CD4-positive, alpha-beta T cell (primary cell): ENCODE measurements at regions not wholly inside any gene's neighbourhood (a gene's known extent, or its start where the extent isn't known, plus 50 kb on each side); places are given as distances from the start of the nearest gene placed in this dataset.

Experiments
- ATAC-seq: fragments of 200-7000 bp; cut with Tn5 transposase; one replicate; pipeline ENCODE4 v1.10.0; 2022; ENCODE audit warnings: mild to moderate bottlenecking; ENCODE audit not compliant: poor library complexity
- CTCF ChIA-PET: fragments of 350-600 bp; sonication (Branson Sonifier 250); formaldehyde crosslinking; loops from one replicate; lab custom pipeline; 2021; ENCODE audit warnings: antibody characterized with exemption, inconsistent platforms; lab: Charles Lee
- POLR2A ChIA-PET: fragments of 350-600 bp; sonication (Branson Sonifier 250); formaldehyde crosslinking; loops from one replicate; lab custom pipeline; 2021; ENCODE audit warnings: antibody characterized with exemption, inconsistent platforms; lab: Charles Lee
- DNase-seq, 14 experiments: peaks; one replicate each; pipeline ENCODE4 v3.0.0-alpha.2; 2013 to 2020; ENCODE audit warnings: mixed read lengths in 2 of 14
- H3K27ac ChIP-seq, 2 donors: one replicate each; pipeline versions ENCODE4 v1.5.1 to v1.7.0; 2013; ENCODE audit warnings: low read length in 2 of 2, low read depth in 1 of 2, mild to moderate bottlenecking in 1 of 2
- H3K27me3 ChIP-seq, 2 experiments: 1 replicate in 1 of 2; 2 replicates in 1 of 2; pipeline versions ENCODE4 v1.6.1 to v1.7.0; 2013; ENCODE audit warnings: low read length in 2 of 2, control low read depth in 1 of 2, mild to moderate bottlenecking in 1 of 2, moderate library complexity in 1 of 2; ENCODE audit not compliant: insufficient read depth in 2 of 2, control insufficient read depth in 1 of 2
- H3K36me3 ChIP-seq: one replicate; pipeline ENCODE4 v1.6.1; 2013; ENCODE audit warnings: low read length, control low read depth; ENCODE audit not compliant: insufficient read depth
- H3K4me1 ChIP-seq: one replicate; pipeline ENCODE4 v1.6.1; 2013; ENCODE audit warnings: low read length, control low read depth; ENCODE audit not compliant: insufficient read depth
- H3K4me3 ChIP-seq: one replicate; pipeline ENCODE4 v1.5.1; 2013; ENCODE audit warnings: mild to moderate bottlenecking, low read length, moderate library complexity
- H3K9me3 ChIP-seq, 2 experiments: 1 replicate in 1 of 2; 2 replicates in 1 of 2; pipeline versions ENCODE4 v1.6.1 to v1.7.0; 2013; ENCODE audit warnings: low read length in 2 of 2, mild to moderate bottlenecking in 2 of 2, control low read depth in 1 of 2, moderate library complexity in 1 of 2; ENCODE audit not compliant: control insufficient read depth in 1 of 2, insufficient read depth in 1 of 2
- H3K27ac Mint-ChIP-seq: one replicate; pipeline ENCODE4 v1.8.0; 2020; ENCODE audit warnings: mixed read lengths
- H3K27me3 Mint-ChIP-seq: one replicate; pipeline ENCODE4 v1.8.0; 2021; ENCODE audit warnings: mixed read lengths
- H3K36me3 Mint-ChIP-seq: one replicate; pipeline ENCODE4 v1.8.0; 2021; ENCODE audit warnings: low read depth, mixed read lengths
- H3K4me1 Mint-ChIP-seq: one replicate; pipeline ENCODE4 v1.8.0; 2021; ENCODE audit warnings: low read depth, mixed read lengths
- H3K4me3 Mint-ChIP-seq: one replicate; pipeline ENCODE4 v1.8.0; 2020; ENCODE audit warnings: mild to moderate bottlenecking, mixed read lengths
- H3K9me3 Mint-ChIP-seq: one replicate; pipeline ENCODE4 v1.8.0; 2020; ENCODE audit warnings: mixed read lengths
- intact Hi-C, 2 experiments: fragments of 100-400 bp; cut with DNase I in 1 of 2; cut with micrococcal nuclease in 1 of 2; formaldehyde crosslinking; loops; one replicate each; pipeline versions ENCODE4 v1.15.1 to v1.9.0; 2023 to 2025; cut with DNase I, micrococcal nuclease
- TF ChIP-seq, protein P1 (sequence below): fragments of 200-600 bp; IDR thresholded peaks from one replicate; pipeline ENCODE4 v1.8.0; 2022; ENCODE audit warnings: antibody characterized with exemption, mild to moderate bottlenecking

DNA sequence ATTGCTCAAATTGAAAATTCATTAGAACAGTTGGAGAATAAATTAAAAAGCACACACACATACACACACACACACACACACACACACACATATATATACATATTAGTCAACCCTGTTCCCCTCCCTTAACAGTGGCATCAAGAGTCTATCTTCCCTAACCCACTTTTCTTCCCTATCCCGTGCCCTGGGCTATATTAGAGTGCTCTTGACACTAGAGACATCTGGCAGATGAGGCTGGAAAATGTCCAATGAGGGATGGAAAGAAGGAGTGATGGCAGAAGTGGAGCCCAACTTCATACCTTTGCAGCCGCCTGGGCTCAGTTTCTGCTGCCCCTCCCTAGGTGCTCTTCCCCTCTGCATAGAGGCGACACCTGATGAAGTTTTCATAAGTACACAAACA is 172.4 kb upstream of the NUDT4 start:
- H3K4me1 ChIP-seq, result no peaks in the 10 kb centered on the region
- no peaks in the 10 kb centered on the region for H3K27me3 Mint-ChIP-seq
- no peaks in the 10 kb centered on the region for H3K36me3 ChIP-seq
- TF ChIP-seq, protein P1, sequence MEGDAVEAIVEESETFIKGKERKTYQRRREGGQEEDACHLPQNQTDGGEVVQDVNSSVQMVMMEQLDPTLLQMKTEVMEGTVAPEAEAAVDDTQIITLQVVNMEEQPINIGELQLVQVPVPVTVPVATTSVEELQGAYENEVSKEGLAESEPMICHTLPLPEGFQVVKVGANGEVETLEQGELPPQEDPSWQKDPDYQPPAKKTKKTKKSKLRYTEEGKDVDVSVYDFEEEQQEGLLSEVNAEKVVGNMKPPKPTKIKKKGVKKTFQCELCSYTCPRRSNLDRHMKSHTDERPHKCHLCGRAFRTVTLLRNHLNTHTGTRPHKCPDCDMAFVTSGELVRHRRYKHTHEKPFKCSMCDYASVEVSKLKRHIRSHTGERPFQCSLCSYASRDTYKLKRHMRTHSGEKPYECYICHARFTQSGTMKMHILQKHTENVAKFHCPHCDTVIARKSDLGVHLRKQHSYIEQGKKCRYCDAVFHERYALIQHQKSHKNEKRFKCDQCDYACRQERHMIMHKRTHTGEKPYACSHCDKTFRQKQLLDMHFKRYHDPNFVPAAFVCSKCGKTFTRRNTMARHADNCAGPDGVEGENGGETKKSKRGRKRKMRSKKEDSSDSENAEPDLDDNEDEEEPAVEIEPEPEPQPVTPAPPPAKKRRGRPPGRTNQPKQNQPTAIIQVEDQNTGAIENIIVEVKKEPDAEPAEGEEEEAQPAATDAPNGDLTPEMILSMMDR, result no peak
- no peaks in the 10 kb centered on the region for H3K36me3 Mint-ChIP-seq
- DNase-seq, result no peak
- no peak overlapping the region for H3K27ac Mint-ChIP-seq
- no peaks in the 10 kb centered on the region for H3K9me3 Mint-ChIP-seq
- no peak overlapping the region for H3K4me3 ChIP-seq
- H3K4me3 Mint-ChIP-seq, result no peak overlapping the region
- H3K4me1 Mint-ChIP-seq, result no peaks in the 10 kb centered on the region
- ChIA-PET POLR2A (no interaction called here), CTCF (no interaction called here)
- intact Hi-C loops, result no loop called here
- no peak for ATAC-seq
- no peaks in the 10 kb centered on the region for H3K9me3 ChIP-seq
- no peaks in the 10 kb centered on the region for H3K27me3 ChIP-seq
- H3K27ac ChIP-seq, result no peak overlapping the region

DNA sequence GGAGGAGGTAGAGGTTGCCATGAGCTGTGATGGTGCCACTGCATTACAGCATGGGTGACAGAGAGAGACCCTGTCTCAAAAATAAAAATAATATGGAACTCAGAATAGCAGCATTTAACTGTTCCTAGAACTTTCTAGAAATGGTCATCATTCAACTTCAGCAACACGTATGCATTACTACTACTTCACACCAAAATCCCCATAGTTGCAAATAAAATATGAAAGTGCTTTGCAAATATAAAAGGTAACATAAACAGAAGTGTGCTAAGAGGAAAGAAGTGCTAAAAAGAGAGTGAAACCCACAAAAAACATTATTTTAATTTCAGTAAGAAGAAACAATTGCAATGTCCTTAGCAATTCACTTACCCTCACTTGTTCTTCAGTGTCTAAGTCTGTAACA is 169.7 kb upstream of the NUDT4 start:
- H3K9me3 Mint-ChIP-seq, result no peaks in the 10 kb centered on the region
- DNase-seq, result no peak
- no peak overlapping the region for H3K27ac Mint-ChIP-seq
- no peak for ATAC-seq
- POLR2A ChIA-PET, result no interaction called here
- H3K27ac ChIP-seq, result no peak overlapping the region
- H3K36me3 ChIP-seq, result no peaks in the 10 kb centered on the region
- CTCF ChIA-PET, result no interaction called here
- H3K4me3 ChIP-seq, result no peak overlapping the region
- H3K4me1 ChIP-seq, result no peaks in the 10 kb centered on the region
- no peaks in the 10 kb centered on the region for H3K27me3 ChIP-seq
- no peaks in the 10 kb centered on the region for H3K9me3 ChIP-seq
- no peaks in the 10 kb centered on the region for H3K27me3 Mint-ChIP-seq
- no peaks in the 10 kb centered on the region for H3K36me3 Mint-ChIP-seq
- intact Hi-C loops, result no loop called here
- TF ChIP-seq, protein P1, result no peak
- no peak overlapping the region for H3K4me3 Mint-ChIP-seq
- no peaks in the 10 kb centered on the region for H3K4me1 Mint-ChIP-seq

DNA sequence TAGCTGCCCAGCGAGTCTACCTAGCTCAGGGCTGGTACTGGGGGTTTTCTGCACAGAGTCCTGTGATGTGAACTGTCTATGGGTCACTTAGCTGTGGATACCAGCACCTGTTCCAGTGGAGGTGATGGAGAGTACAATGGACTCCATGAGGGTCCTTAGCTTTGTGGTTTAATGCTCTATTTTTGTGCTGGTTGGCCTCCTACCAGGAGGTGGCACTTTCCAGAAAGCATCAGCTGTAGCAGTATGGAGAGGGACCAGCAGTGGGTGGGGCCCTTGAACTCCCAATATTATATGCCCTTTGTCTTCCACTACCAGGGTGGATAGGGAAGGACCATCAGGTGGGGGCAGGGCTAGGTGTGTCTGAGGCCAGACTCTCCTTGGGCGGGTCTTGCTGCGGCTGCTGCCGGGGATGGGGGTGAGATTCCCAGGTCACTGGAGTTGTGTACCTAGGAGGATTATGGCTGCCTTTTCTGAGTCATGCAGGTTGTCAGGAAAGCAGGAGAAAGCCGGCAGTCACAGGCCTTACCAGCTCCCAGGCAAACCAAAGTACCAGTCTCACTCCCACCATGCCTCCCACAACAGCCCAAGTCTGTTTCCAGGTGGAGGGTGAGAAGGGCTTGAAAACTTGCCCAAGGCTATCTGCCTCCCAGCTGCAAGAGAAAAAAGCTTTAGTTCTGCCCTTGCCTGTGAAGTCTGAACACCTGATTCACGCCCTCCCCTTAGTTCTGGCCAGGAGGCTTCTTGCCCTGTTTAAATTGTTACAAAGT is 163.0 kb upstream of the NUDT4 start:
- POLR2A ChIA-PET, result no interaction called here
- Histone ChIP-seq H3K4me3 (no peak overlapping the region), H3K27me3 (no peaks in the 10 kb centered on the region), H3K27ac (no peak overlapping the region), H3K9me3 (no peaks in the 10 kb centered on the region), H3K4me1 (no peaks in the 10 kb centered on the region), H3K36me3 (no peaks in the 10 kb centered on the region)
- intact Hi-C loops, result no loop called here
- ATAC-seq (no peak), DNase-seq (no peak)
- Mint-ChIP-seq H3K27ac (no peak overlapping the region), H3K4me3 (no peak overlapping the region), H3K36me3 (no peaks in the 10 kb centered on the region), H3K4me1 (no peaks in the 10 kb centered on the region), H3K27me3 (no peaks in the 10 kb centered on the region), H3K9me3 (no peaks in the 10 kb centered on the region)
- CTCF ChIA-PET, result no interaction called here
- TF ChIP-seq, protein P1, result no peak
